Trophoblast cell (in vitro differentiated cells and primary cell): ENCODE measurements at regions not wholly inside any gene's neighbourhood (a gene's known extent, or its start where the extent isn't known, plus 50 kb on each side); places are given as distances from the start of the nearest gene placed in this dataset.

ENCODE experiments used
- DNase-seq, 2 donors: peaks; one replicate each; pipeline ENCODE4 v3.0.0-alpha.2; 2016
- H2AFZ ChIP-seq: 2 replicates; pipeline ENCODE4 v1.6.1; 2013; ENCODE audit warnings: low read length, moderate library complexity, mild to moderate bottlenecking; ENCODE audit not compliant: insufficient read depth, poor library complexity
- H2AK5ac ChIP-seq: 2 replicates; pipeline ENCODE4 v1.6.1; 2013; ENCODE audit warnings: mild to moderate bottlenecking, low read length
- H2BK120ac ChIP-seq: 2 replicates; pipeline ENCODE4 v1.6.1; 2013; ENCODE audit warnings: low read length, mild to moderate bottlenecking, moderate library complexity; ENCODE audit not compliant: insufficient read depth, poor library complexity
- H2BK12ac ChIP-seq: 2 replicates; pipeline ENCODE4 v1.6.1; 2013; ENCODE audit warnings: mild to moderate bottlenecking, low read length, moderate library complexity
- H2BK5ac ChIP-seq: 2 replicates; pipeline ENCODE4 v1.6.1; 2013; ENCODE audit warnings: low read length, low read depth, moderate library complexity, mild to moderate bottlenecking; ENCODE audit not compliant: poor library complexity
- H3K14ac ChIP-seq: 2 replicates; pipeline ENCODE4 v1.6.1; 2013; ENCODE audit warnings: mild to moderate bottlenecking, low read length
- H3K18ac ChIP-seq: 2 replicates; pipeline ENCODE4 v1.6.1; 2013; ENCODE audit warnings: mild to moderate bottlenecking, low read length
- H3K23ac ChIP-seq: 2 replicates; pipeline ENCODE4 v1.6.1; 2013; ENCODE audit warnings: low read length
- H3K27ac ChIP-seq: 2 replicates; pipeline ENCODE4 v1.5.1; 2013; ENCODE audit warnings: low read depth, mild to moderate bottlenecking, inconsistent platforms, low read length, moderate library complexity
- H3K27me3 ChIP-seq: 2 replicates; pipeline ENCODE4 v1.6.1; 2013; ENCODE audit warnings: inconsistent platforms, mild to moderate bottlenecking, low read length, moderate library complexity; ENCODE audit not compliant: insufficient read depth
- H3K36me3 ChIP-seq, 2 experiments: 1 replicate in 1 of 2; 2 replicates in 1 of 2; pipeline ENCODE4 v1.6.1; 2013; ENCODE audit warnings: low read length in 2 of 2, mild to moderate bottlenecking in 2 of 2, moderate library complexity in 1 of 2; ENCODE audit not compliant: insufficient read depth in 2 of 2, control insufficient read depth in 1 of 2
- H3K4ac ChIP-seq: 2 replicates; pipeline ENCODE4 v1.6.1; 2013; ENCODE audit warnings: low read depth, mild to moderate bottlenecking, low read length, moderate library complexity
- H3K4me1 ChIP-seq, 2 experiments: 1 replicate in 1 of 2; 2 replicates in 1 of 2; pipeline ENCODE4 v1.6.1; 2013; ENCODE audit warnings: low read length in 2 of 2, mild to moderate bottlenecking in 2 of 2, moderate library complexity in 1 of 2; ENCODE audit not compliant: insufficient read depth in 2 of 2, control insufficient read depth in 1 of 2
- H3K4me2 ChIP-seq: 2 replicates; pipeline ENCODE4 v1.6.1; 2013; ENCODE audit warnings: inconsistent platforms, mild to moderate bottlenecking, low read length, moderate library complexity
- H3K4me3 ChIP-seq: 2 replicates; pipeline ENCODE4 v1.5.1; 2013; ENCODE audit warnings: mild to moderate bottlenecking, low read depth, low read length, inconsistent platforms
- H3K79me1 ChIP-seq: one replicate; pipeline ENCODE4 v1.6.1; 2013; ENCODE audit warnings: low read length
- H3K79me2 ChIP-seq: 2 replicates; pipeline ENCODE4 v1.6.1; 2013; ENCODE audit warnings: low read length, mild to moderate bottlenecking; ENCODE audit not compliant: control insufficient read depth, insufficient read depth, poor library complexity
- H3K9ac ChIP-seq: 2 replicates; pipeline ENCODE4 v1.6.1; 2013; ENCODE audit warnings: mild to moderate bottlenecking, low read length
- H3K9me3 ChIP-seq: 2 replicates; pipeline ENCODE4 v1.6.1; 2013; ENCODE audit warnings: low read depth, mild to moderate bottlenecking, control low read depth, inconsistent platforms, low read length; ENCODE audit not compliant: insufficient read depth
- H4K12ac ChIP-seq: 2 replicates; pipeline ENCODE4 v1.6.1; 2013; ENCODE audit warnings: low read depth, mild to moderate bottlenecking, low read length, moderate library complexity
- H4K8ac ChIP-seq: 2 replicates; pipeline ENCODE4 v1.6.1; 2013; ENCODE audit warnings: low read depth, mild to moderate bottlenecking, low read length, moderate library complexity
- H4K91ac ChIP-seq: one replicate; pipeline ENCODE4 v1.6.1; 2013; ENCODE audit warnings: low read depth, mild to moderate bottlenecking, low read length, moderate library complexity
- WGBS: extraction: QIAGEN DNeasy Blood & Tissue Kit; methylation state at CpG from one replicate; pipeline ENCODE4 v1.1.7; 2013; ENCODE audit warnings: missing lambda C conversion rate; ENCODE audit not compliant: insufficient read length, insufficient coverage; ENCODE audit errors: extremely low coverage; 5-methylcytosine and 5-hydroxymethylcytosine counted together

DNA sequence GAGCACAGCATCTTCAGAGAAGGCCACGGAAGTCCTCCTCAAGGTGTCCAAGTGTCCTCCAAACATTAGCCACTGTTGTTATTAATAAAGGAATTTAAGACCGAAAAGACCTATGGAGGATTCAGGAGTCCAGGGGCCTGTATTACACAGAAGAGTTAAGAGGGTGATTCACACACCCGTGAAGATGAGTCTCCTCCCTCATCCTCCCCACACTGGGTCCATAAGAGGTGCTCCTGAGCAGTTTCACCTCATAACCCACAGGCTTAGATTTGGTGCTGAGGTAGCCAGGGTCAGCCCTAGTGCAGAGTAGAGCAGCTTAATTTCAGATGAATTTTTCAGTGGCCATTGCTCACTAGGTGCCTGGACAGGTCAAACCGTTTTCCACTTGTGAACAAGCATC lies 65.3 kb downstream of the PRR18 start:
- Histone ChIP-seq H3K23ac (no peak overlapping the region), H2BK120ac (no peak overlapping the region), H3K4ac (no peak overlapping the region), H3K4me1 (no peaks in the 10 kb centered on the region), H3K27me3 (no peaks in the 10 kb centered on the region), H2BK12ac (no peak overlapping the region), H3K36me3 (no peaks in the 10 kb centered on the region), H3K4me2 (no peak overlapping the region), H2BK5ac (no peak overlapping the region), H3K79me2 (no peaks in the 10 kb centered on the region), H3K14ac (no peak overlapping the region), H2AFZ (no peak overlapping the region), H3K9me3 (no peaks in the 10 kb centered on the region), H3K18ac (no peak overlapping the region), H2AK5ac (no peak overlapping the region), H4K8ac (no peak overlapping the region), H3K9ac (no peak overlapping the region), H3K79me1 (no peaks in the 10 kb centered on the region), H3K4me3 (no peak overlapping the region), H4K12ac (no peak overlapping the region), H4K91ac (no peak overlapping the region), H3K27ac (no peak overlapping the region)
- whole genome bisulfite sequencing: no CpG with 5 or more reads among the region's 4 CpGs
- no peak for DNase-seq

DNA sequence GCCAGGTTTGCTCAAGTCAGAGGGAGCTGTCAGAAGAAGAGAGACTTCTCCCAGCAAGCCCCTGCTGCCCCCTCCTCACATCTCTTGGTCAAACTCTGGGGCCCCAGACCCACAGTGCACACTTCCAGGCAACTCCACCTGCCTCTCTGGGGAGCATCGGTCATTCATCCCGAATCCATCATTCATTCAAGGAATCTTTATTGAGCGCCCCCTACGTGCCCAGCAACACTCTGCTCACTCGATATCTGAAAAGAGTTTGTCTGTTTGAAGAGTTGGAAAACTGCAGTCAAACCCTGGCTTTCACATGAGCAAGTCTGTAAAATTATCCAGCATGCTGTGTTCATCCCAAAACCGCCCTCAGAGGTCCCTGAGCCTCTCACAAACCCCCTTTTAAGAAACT lies 66.2 kb downstream of the PRR18 start:
- H3K4me2 ChIP-seq: no peak overlapping the region
- H2BK5ac ChIP-seq: no peak overlapping the region
- no peak for DNase-seq
- H3K18ac ChIP-seq: no peak overlapping the region
- H4K91ac ChIP-seq: no peak overlapping the region
- no peaks in the 10 kb centered on the region for H3K9me3 ChIP-seq
- no peak overlapping the region for H3K14ac ChIP-seq
- no peak overlapping the region for H3K9ac ChIP-seq
- H3K27ac ChIP-seq: no peak overlapping the region
- H3K36me3 ChIP-seq: no peaks in the 10 kb centered on the region
- H3K27me3 ChIP-seq: no peaks in the 10 kb centered on the region
- H3K79me1 ChIP-seq: no peaks in the 10 kb centered on the region
- H2AK5ac ChIP-seq: no peak overlapping the region
- no peak overlapping the region for H2AFZ ChIP-seq
- H4K8ac ChIP-seq: no peak overlapping the region
- H2BK120ac ChIP-seq: no peak overlapping the region
- no peak overlapping the region for H3K4me3 ChIP-seq
- no peak overlapping the region for H3K4ac ChIP-seq
- H3K23ac ChIP-seq: no peak overlapping the region
- no peak overlapping the region for H4K12ac ChIP-seq
- peaks cover 0 to 3% of the 10 kb centered on the region in 2 experiments for H3K4me1 ChIP-seq
- WGBS: no CpG with 5 or more reads among the region's 6 CpGs
- H3K79me2 ChIP-seq: no peaks in the 10 kb centered on the region
- no peak overlapping the region for H2BK12ac ChIP-seq

- no peak overlapping the region for H4K8ac ChIP-seq
- peaks cover 0 to 3% of the 10 kb centered on the region in 2 experiments for H3K4me1 ChIP-seq
- H4K91ac ChIP-seq: no peak overlapping the region
- no peak overlapping the region for H3K9ac ChIP-seq
- H3K23ac ChIP-seq: no peak overlapping the region
- H3K18ac ChIP-seq: no peak overlapping the region
- H3K4me3 ChIP-seq: no peak overlapping the region
- 100% methylated on average over 1 of the region's 11 CpGs for WGBS
- H2BK12ac ChIP-seq: no peak overlapping the region
- H3K27ac ChIP-seq: no peak overlapping the region
- no peaks in the 10 kb centered on the region for H3K9me3 ChIP-seq
- H4K12ac ChIP-seq: no peak overlapping the region
- no peak overlapping the region for H3K14ac ChIP-seq
- no peak overlapping the region for H2AFZ ChIP-seq
- H3K79me2 ChIP-seq: no peaks in the 10 kb centered on the region
- no peak overlapping the region for H2AK5ac ChIP-seq
- no peaks in the 10 kb centered on the region for H3K36me3 ChIP-seq
- H3K79me1 ChIP-seq: no peaks in the 10 kb centered on the region
- H2BK5ac ChIP-seq: no peak overlapping the region
- no peak for DNase-seq
- no peak overlapping the region for H3K4ac ChIP-seq
- no peak overlapping the region for H2BK120ac ChIP-seq
- H3K4me2 ChIP-seq: no peak overlapping the region
- no peaks in the 10 kb centered on the region for H3K27me3 ChIP-seq
These were observed 67.3 kb downstream of the PRR18 start for GRCh38 chr6:166240889-166241288.

- Histone ChIP-seq H3K9me3 (peaks cover 3% of the 10 kb centered on the region), H3K27me3 (no peaks in the 10 kb centered on the region), H3K4me1 (peaks cover 0 to 3% of the 10 kb centered on the region in 2 experiments), H4K91ac (no peak overlapping the region), H2BK5ac (no peak overlapping the region), H3K18ac (no peak overlapping the region), H3K9ac (no peak overlapping the region), H3K79me1 (no peaks in the 10 kb centered on the region), H2AFZ (no peak overlapping the region), H2AK5ac (no peak overlapping the region), H2BK120ac (no peak overlapping the region), H2BK12ac (no peak overlapping the region), H3K36me3 (no peaks in the 10 kb centered on the region), H3K14ac (no peak overlapping the region), H3K27ac (no peak overlapping the region), H3K4ac (no peak overlapping the region), H4K12ac (no peak overlapping the region), H3K23ac (no peak overlapping the region), H3K4me3 (no peak overlapping the region), H4K8ac (no peak overlapping the region), H3K79me2 (no peaks in the 10 kb centered on the region), H3K4me2 (no peak overlapping the region)
- DNase-seq: no peak
- no CpG with 5 or more reads among the region's 5 CpGs for WGBS
These were observed 70.0 kb upstream of the TBXT start for GRCh38 chr6:166237617-166238016.
